ENCODE measurements at regions not wholly inside any gene's neighbourhood (a gene's known extent, or its start where the extent isn't known, plus 50 kb on each side); places are given as distances from the start of the nearest gene placed in this dataset.

DNA sequence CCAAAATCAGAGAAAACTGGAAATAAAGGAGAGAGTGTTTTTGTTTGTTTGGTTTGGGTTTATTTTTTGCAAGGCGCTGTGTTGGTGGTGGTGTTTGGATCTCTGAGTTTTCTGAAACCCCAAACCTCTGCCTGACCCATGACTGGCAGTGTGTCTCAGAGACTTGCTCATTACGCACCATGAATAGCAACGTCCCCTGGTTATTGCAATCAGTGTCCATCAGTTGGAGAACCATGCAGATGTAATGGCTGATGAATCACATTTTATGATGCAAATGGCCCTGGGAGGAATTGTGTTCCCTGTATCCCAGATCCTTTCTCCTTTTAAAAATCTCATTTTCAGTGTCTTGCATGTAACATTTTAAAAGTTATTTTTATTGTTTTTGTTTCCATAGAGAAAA, 362.8 kb downstream of the PMP22 start:
- H3K4me3 Mint-ChIP-seq (ENCODE audit: unreplicated experiment): no peak overlapping the region
- TF ChIP-seq, protein P1, sequence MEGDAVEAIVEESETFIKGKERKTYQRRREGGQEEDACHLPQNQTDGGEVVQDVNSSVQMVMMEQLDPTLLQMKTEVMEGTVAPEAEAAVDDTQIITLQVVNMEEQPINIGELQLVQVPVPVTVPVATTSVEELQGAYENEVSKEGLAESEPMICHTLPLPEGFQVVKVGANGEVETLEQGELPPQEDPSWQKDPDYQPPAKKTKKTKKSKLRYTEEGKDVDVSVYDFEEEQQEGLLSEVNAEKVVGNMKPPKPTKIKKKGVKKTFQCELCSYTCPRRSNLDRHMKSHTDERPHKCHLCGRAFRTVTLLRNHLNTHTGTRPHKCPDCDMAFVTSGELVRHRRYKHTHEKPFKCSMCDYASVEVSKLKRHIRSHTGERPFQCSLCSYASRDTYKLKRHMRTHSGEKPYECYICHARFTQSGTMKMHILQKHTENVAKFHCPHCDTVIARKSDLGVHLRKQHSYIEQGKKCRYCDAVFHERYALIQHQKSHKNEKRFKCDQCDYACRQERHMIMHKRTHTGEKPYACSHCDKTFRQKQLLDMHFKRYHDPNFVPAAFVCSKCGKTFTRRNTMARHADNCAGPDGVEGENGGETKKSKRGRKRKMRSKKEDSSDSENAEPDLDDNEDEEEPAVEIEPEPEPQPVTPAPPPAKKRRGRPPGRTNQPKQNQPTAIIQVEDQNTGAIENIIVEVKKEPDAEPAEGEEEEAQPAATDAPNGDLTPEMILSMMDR (IDR thresholded peaks at IDR 0.05; ENCODE audit: partially characterized antibody, unreplicated experiment): no peak
- H3K27me3 Mint-ChIP-seq (ENCODE audit: unreplicated experiment): no peaks in the 10 kb centered on the region
- H3K27ac Mint-ChIP-seq (ENCODE audit: unreplicated experiment): no peak overlapping the region
- H3K9me3 Mint-ChIP-seq (ENCODE audit: unreplicated experiment): no peaks in the 10 kb centered on the region
- no peaks in the 10 kb centered on the region for H3K36me3 Mint-ChIP-seq (ENCODE audit: unreplicated experiment)
- H3K4me1 Mint-ChIP-seq (ENCODE audit: low read depth, unreplicated experiment): no peaks in the 10 kb centered on the region
- no peak for DNase-seq

DNA sequence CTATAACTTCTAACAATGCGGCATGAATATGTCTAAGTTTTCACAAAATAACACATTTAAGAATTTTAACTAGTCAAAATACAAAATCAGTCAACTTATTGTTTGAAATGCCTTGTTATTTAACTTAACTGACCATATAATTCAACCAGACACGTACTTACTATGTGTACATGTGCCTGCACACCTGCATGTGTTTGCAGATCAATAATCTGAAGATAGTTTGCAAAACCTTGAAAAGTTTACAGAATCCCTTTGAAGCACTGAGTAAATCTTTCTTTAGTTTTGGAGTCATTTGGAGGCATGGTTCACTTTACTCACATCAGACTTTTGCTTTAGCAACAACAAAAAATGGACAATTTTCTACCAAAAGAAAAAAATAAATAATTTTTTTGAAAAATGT, 363.8 kb downstream of the PMP22 start:
- TF ChIP-seq, protein P1 (IDR thresholded peaks at IDR 0.05; ENCODE audit: partially characterized antibody, unreplicated experiment): no peak
- no peak for DNase-seq
- Mint-ChIP-seq H3K27ac (ENCODE audit: unreplicated experiment) (no peak overlapping the region), H3K9me3 (ENCODE audit: unreplicated experiment) (no peaks in the 10 kb centered on the region), H3K27me3 (ENCODE audit: unreplicated experiment) (no peaks in the 10 kb centered on the region), H3K36me3 (ENCODE audit: unreplicated experiment) (no peaks in the 10 kb centered on the region), H3K4me1 (ENCODE audit: low read depth, unreplicated experiment) (no peaks in the 10 kb centered on the region), H3K4me3 (ENCODE audit: unreplicated experiment) (no peak overlapping the region)

DNA sequence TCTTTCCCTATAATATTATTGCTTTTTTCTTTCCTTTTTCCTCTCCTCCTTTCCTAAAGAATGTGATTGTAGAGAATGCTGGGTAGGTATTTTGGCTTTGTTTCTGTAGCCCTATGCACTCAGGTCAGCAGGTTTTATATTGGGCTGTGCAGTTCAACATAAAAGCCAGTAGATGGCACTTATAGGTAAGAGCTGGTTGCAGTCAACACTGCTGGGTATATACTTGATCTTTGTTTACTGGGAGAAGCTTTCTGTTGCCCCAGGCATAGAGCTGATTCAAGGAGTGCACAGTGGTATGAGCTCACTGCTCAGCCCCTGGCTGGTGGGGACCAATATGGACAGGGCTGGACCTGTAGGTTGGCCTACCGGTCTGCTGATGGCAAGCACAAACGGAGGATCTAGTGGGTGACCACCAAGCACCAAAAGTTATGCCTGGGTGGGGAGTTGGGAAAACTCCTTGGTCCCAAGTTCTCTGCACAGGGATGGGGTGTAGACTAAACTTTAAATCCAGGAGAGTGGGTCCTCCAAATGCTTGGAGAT, 378.9 kb downstream of the PMP22 start:
- no peak overlapping the region for H3K4me3 Mint-ChIP-seq (ENCODE audit: unreplicated experiment)
- DNase-seq: no peak
- H3K4me1 Mint-ChIP-seq (ENCODE audit: low read depth, unreplicated experiment): no peaks in the 10 kb centered on the region
- TF ChIP-seq, protein P1 (IDR thresholded peaks at IDR 0.05; ENCODE audit: partially characterized antibody, unreplicated experiment): no peak
- H3K27ac Mint-ChIP-seq (ENCODE audit: unreplicated experiment): no peak overlapping the region
- peaks cover 34% of the 10 kb centered on the region for H3K36me3 Mint-ChIP-seq (ENCODE audit: unreplicated experiment)
- H3K27me3 Mint-ChIP-seq (ENCODE audit: unreplicated experiment): no peaks in the 10 kb centered on the region
- peaks cover 5% of the 10 kb centered on the region for H3K9me3 Mint-ChIP-seq (ENCODE audit: unreplicated experiment)

DNA sequence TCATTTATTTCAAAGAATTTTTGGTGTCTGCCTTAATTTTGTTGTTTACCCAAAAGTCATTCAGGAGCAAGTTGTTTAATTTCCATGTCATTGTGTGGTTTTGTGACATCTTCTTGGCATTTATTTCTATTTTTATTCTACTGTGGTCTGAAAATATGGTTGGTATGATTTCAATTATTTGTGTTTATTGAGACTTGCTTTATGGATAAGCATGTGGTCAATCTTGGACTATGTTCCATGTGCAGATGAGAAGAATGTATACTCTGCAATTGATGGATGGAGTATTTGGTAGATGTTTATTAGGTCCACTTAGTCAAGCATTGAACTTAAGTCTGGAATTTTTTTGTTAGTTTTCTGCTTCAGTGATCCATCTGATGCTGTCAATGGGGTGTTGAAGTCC, 383.0 kb downstream of the PMP22 start:
- no peak overlapping the region for H3K27ac Mint-ChIP-seq (ENCODE audit: unreplicated experiment)
- H3K4me3 Mint-ChIP-seq (ENCODE audit: unreplicated experiment): no peak overlapping the region
- no peak for DNase-seq
- TF ChIP-seq, protein P1 (IDR thresholded peaks at IDR 0.05; ENCODE audit: partially characterized antibody, unreplicated experiment): no peak
- H3K9me3 Mint-ChIP-seq (ENCODE audit: unreplicated experiment): peaks cover 5% of the 10 kb centered on the region
- peaks cover 34% of the 10 kb centered on the region for H3K36me3 Mint-ChIP-seq (ENCODE audit: unreplicated experiment)
- H3K4me1 Mint-ChIP-seq (ENCODE audit: low read depth, unreplicated experiment): no peaks in the 10 kb centered on the region
- H3K27me3 Mint-ChIP-seq (ENCODE audit: unreplicated experiment): peaks cover 2% of the 10 kb centered on the region

DNA sequence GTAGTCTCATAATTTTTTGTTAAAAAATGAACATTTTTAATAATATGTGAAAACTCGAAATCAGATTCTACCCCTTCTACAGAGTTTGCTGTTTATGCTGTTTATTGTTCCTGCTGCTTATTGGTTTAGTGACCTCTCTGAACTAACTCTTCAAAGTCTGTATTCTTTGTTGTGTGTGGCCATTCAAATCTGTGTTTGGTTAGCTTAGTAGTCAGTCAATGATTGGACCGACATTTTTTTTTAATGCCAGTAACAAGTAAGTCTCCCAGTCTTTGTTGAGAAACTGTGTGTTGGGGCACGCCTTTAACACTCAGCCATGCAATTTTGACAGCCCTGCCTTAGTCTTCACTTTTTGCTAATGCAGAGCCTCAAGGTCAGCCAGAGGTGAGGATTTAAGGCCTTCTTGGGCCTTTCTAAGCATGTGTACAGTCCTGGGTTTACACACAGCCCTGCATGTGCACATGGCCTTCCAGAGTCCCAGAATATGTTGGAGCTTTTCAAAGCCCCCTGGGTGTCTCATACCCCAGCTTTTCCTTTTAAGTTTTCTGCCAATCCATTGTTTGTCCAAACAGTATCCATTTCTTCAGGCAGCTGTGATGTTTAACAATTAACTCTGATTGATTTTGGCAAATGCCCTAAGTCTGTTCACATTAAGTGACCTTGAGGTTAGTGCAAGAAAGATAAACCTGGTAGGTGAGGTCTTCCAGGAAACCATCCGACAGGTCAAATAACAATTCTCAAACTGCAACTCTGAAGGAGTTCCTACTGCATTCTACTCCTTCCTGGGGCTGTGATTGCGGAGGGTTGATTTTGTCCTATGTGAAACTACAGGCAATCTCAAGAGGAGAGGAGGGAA, 389.3 kb downstream of the PMP22 start:
- Mint-ChIP-seq H3K27me3 (ENCODE audit: unreplicated experiment) (peaks cover 2% of the 10 kb centered on the region), H3K4me3 (ENCODE audit: unreplicated experiment) (no peak overlapping the region), H3K27ac (ENCODE audit: unreplicated experiment) (no peak overlapping the region), H3K36me3 (ENCODE audit: unreplicated experiment) (no peaks in the 10 kb centered on the region), H3K4me1 (ENCODE audit: low read depth, unreplicated experiment) (no peaks in the 10 kb centered on the region), H3K9me3 (ENCODE audit: unreplicated experiment) (no peaks in the 10 kb centered on the region)
- TF ChIP-seq, protein P1 (IDR thresholded peaks at IDR 0.05; ENCODE audit: partially characterized antibody, unreplicated experiment): no peak
- no peak for DNase-seq

Measured in glutamatergic neuron (in vitro differentiated cells).